H1 (cell line): ENCODE measurements at regions not wholly inside any gene's neighbourhood (a gene's known extent, or its start where the extent isn't known, plus 50 kb on each side); places are given as distances from the start of the nearest gene placed in this dataset.
"Not testable (repeated sequence)": the region's sequence is repeated elsewhere in the genome, so short reads cannot be mapped to it uniquely, and the experiment has no call there.

Source experiments
- CTCF ChIA-PET: fragments of 300-600 bp; sonication (Branson Sonifier 250); formaldehyde crosslinking; loops from one replicate; lab custom pipeline; 2021; ENCODE audit not compliant: partially characterized antibody; lab: Charles Lee
- POLR2A ChIA-PET: fragments of 300-600 bp; sonication (Branson Sonifier 250); formaldehyde crosslinking; loops from one replicate; lab custom pipeline; 2021; ENCODE audit warnings: inconsistent platforms; ENCODE audit not compliant: partially characterized antibody; lab: Charles Lee
- DNase-seq, 2 experiments: peaks; one replicate each; pipeline versions ENCODE4 v3.0.0 to v3.0.0-alpha.2; 2010 to 2022; ENCODE audit warnings: low spot score in 2 of 2, low read depth in 1 of 2, mixed read lengths in 1 of 2
- FAIRE-seq: peaks from 2 replicates; lab custom pipeline; 2011; peaks lifted over from hg19 to GRCh38; lab: Jason Lieb, UNC
- H2AFZ ChIP-seq: 2 replicates; pipeline ENCODE4 v1.8.1; 2012; ENCODE audit warnings: low read length, inconsistent platforms
- H2AK5ac ChIP-seq: 2 replicates; pipeline ENCODE4 v1.6.1; 2013; ENCODE audit warnings: low read depth, low read length
- H2BK120ac ChIP-seq: replicated peaks from 2 replicates; pipeline ENCODE3; 2013; ENCODE audit warnings: low read depth, low read length, inconsistent platforms
- H2BK12ac ChIP-seq: 2 replicates; pipeline ENCODE4 v1.6.1; 2013; ENCODE audit warnings: low read depth, low read length
- H2BK15ac ChIP-seq: 2 replicates; pipeline ENCODE4 v1.6.1; 2013; ENCODE audit warnings: low read length
- H2BK20ac ChIP-seq: 2 replicates; pipeline ENCODE4 v1.6.1; 2013; ENCODE audit warnings: low read length
- H2BK5ac ChIP-seq: 2 replicates; pipeline ENCODE4 v1.6.1; 2013; ENCODE audit warnings: low read depth, low read length
- H3K14ac ChIP-seq: 2 replicates; pipeline ENCODE4 v1.6.1; 2013; ENCODE audit warnings: inconsistent platforms; ENCODE audit not compliant: insufficient read length
- H3K18ac ChIP-seq: 2 replicates; pipeline ENCODE4 v1.6.1; 2013; ENCODE audit warnings: low read length; ENCODE audit errors: extremely low read depth
- H3K23ac ChIP-seq: 2 replicates; pipeline ENCODE4 v1.6.1; 2013; ENCODE audit warnings: inconsistent platforms; ENCODE audit not compliant: insufficient read length
- H3K23me2 ChIP-seq: 2 replicates; pipeline ENCODE4 v1.6.1; 2013; ENCODE audit warnings: low read depth, low read length
- H3K27ac ChIP-seq: 2 replicates; pipeline ENCODE4 v1.6.1; 2011; ENCODE audit warnings: low read depth, low read length, inconsistent platforms
- H3K27me3 ChIP-seq, 4 experiments: replicated peaks in 1 of 4; 1 replicate in 1 of 4; 2 replicates in 3 of 4; pipeline versions ENCODE4 v1.6.1 to v1.8.1; 2011 to 2013; ENCODE audit warnings: low read length in 3 of 4, mild to moderate bottlenecking in 3 of 4, inconsistent platforms in 2 of 4, mixed read lengths in 2 of 4, moderate library complexity in 1 of 4; ENCODE audit not compliant: control insufficient read depth in 3 of 4, insufficient read depth in 3 of 4; ENCODE audit errors: extremely low read depth in 1 of 4
- H3K36me3 ChIP-seq, 4 experiments: 2 replicates each; pipeline versions ENCODE4 v1.6.1 to v1.8.1; 2011 to 2013; ENCODE audit warnings: mild to moderate bottlenecking in 4 of 4, low read length in 3 of 4, moderate library complexity in 2 of 4, control low read depth in 1 of 4, inconsistent platforms in 1 of 4; ENCODE audit not compliant: insufficient read depth in 4 of 4, control insufficient read depth in 2 of 4
- H3K4ac ChIP-seq: replicated peaks from 2 replicates; pipeline ENCODE3; 2013; ENCODE audit warnings: low read length, low read depth, mixed read lengths, inconsistent platforms; ENCODE audit not compliant: insufficient read length
- H3K4me1 ChIP-seq, 4 experiments: replicated peaks in 1 of 4; 1 replicate in 1 of 4; 2 replicates in 3 of 4; pipeline versions ENCODE4 v1.6.1 to v1.8.1; 2011 to 2013; ENCODE audit warnings: low read length in 3 of 4, inconsistent platforms in 2 of 4, mixed read lengths in 1 of 4; ENCODE audit not compliant: insufficient read depth in 4 of 4, control insufficient read depth in 3 of 4
- H3K4me2 ChIP-seq, 2 experiments: 2 replicates each; pipeline versions ENCODE4 v1.6.1 to v1.8.1; 2011 to 2013; ENCODE audit warnings: low read depth in 2 of 2, low read length in 2 of 2, control low read depth in 1 of 2, inconsistent platforms in 1 of 2, mild to moderate bottlenecking in 1 of 2; ENCODE audit not compliant: insufficient read depth in 1 of 2
- H3K4me3 ChIP-seq, 4 experiments: fragments of 200-600, 300-600 bp in 1 of 4; sonication (generic), shearing (Covaris generic), sonication (Bioruptor Twin) in 1 of 4; 2 replicates each; pipeline versions ENCODE4 v1.5.1 to v1.8.1; 2011 to 2016; ENCODE audit warnings: low read length in 4 of 4, low read depth in 3 of 4, control low read depth in 2 of 4, inconsistent platforms in 2 of 4, mild to moderate bottlenecking in 2 of 4, mixed read lengths in 1 of 4, moderate library complexity in 1 of 4; ENCODE audit not compliant: insufficient read depth in 2 of 4; ENCODE audit errors: extremely low read depth in 1 of 4
- H3K56ac ChIP-seq: replicated peaks from 2 replicates; pipeline ENCODE3; 2013; ENCODE audit warnings: low read depth, mild to moderate bottlenecking, mixed read lengths, low read length, inconsistent platforms; ENCODE audit not compliant: insufficient read length
- H3K79me1 ChIP-seq: 2 replicates; pipeline ENCODE4 v1.6.1; 2013; ENCODE audit warnings: low read depth, low read length, control low read depth
- H3K79me2 ChIP-seq, 2 experiments: 2 replicates each; pipeline versions ENCODE4 v1.6.1 to v1.8.1; 2012 to 2013; ENCODE audit warnings: low read length in 2 of 2, mild to moderate bottlenecking in 2 of 2, inconsistent platforms in 1 of 2; ENCODE audit not compliant: insufficient read depth in 2 of 2, control insufficient read depth in 1 of 2
- H3K9ac ChIP-seq, 4 experiments: replicated peaks in 1 of 4; 1 replicate in 1 of 4; 2 replicates in 3 of 4; pipeline versions ENCODE4 v1.6.1 to v1.8.1; 2011 to 2013; ENCODE audit warnings: low read depth in 3 of 4, low read length in 3 of 4, control low read depth in 2 of 4, mild to moderate bottlenecking in 2 of 4, moderate library complexity in 2 of 4, inconsistent platforms in 1 of 4; ENCODE audit errors: extremely low read depth in 1 of 4
- H3K9me3 ChIP-seq, 2 experiments: 2 replicates each; pipeline versions ENCODE4 v1.6.1 to v1.8.1; 2012 to 2013; ENCODE audit warnings: mild to moderate bottlenecking in 2 of 2, moderate library complexity in 2 of 2, control low read depth in 1 of 2, inconsistent platforms in 1 of 2, low read depth in 1 of 2, low read length in 1 of 2, mixed read lengths in 1 of 2; ENCODE audit not compliant: insufficient read depth in 2 of 2
- H4K20me1 ChIP-seq, 2 experiments: replicated peaks in 1 of 2; 2 replicates each; pipeline versions ENCODE3 to v1.8.1; 2011 to 2013; ENCODE audit warnings: inconsistent platforms in 2 of 2, low read length in 2 of 2, mild to moderate bottlenecking in 1 of 2; ENCODE audit not compliant: insufficient read depth in 2 of 2, control insufficient read depth in 1 of 2
- H4K5ac ChIP-seq: 2 replicates; pipeline ENCODE4 v1.6.1; 2013; ENCODE audit warnings: low read length, low read depth, mixed read lengths, inconsistent platforms; ENCODE audit not compliant: insufficient read length
- H4K8ac ChIP-seq: 2 replicates; pipeline ENCODE4 v1.8.0; 2013; ENCODE audit warnings: mild to moderate bottlenecking, moderate library complexity, low read length, inconsistent platforms; ENCODE audit not compliant: insufficient read depth; ENCODE audit errors: extremely low read depth
- H4K91ac ChIP-seq: replicated peaks from 2 replicates; pipeline ENCODE3; 2013; ENCODE audit warnings: low read length, mixed read lengths, inconsistent platforms; ENCODE audit not compliant: insufficient read length
- WGBS, 2 experiments: shearing (Covaris generic) in 1 of 2; methylation state at CpG; one replicate each; pipeline versions ENCODE4 v1.1.6 to v1.1.7; 2013 to 2015; ENCODE audit warnings: low lambda C conversion rate in 2 of 2, mixed read lengths in 2 of 2, inconsistent platforms in 1 of 2, low coverage in 1 of 2, missing lambda C conversion rate in 1 of 2; ENCODE audit not compliant: insufficient replicate concordance in 2 of 2, insufficient coverage in 1 of 2, insufficient read length in 1 of 2; ENCODE audit errors: extremely low coverage in 1 of 2, missing lambda C conversion rate in 1 of 2; 5-methylcytosine and 5-hydroxymethylcytosine counted together

DNA sequence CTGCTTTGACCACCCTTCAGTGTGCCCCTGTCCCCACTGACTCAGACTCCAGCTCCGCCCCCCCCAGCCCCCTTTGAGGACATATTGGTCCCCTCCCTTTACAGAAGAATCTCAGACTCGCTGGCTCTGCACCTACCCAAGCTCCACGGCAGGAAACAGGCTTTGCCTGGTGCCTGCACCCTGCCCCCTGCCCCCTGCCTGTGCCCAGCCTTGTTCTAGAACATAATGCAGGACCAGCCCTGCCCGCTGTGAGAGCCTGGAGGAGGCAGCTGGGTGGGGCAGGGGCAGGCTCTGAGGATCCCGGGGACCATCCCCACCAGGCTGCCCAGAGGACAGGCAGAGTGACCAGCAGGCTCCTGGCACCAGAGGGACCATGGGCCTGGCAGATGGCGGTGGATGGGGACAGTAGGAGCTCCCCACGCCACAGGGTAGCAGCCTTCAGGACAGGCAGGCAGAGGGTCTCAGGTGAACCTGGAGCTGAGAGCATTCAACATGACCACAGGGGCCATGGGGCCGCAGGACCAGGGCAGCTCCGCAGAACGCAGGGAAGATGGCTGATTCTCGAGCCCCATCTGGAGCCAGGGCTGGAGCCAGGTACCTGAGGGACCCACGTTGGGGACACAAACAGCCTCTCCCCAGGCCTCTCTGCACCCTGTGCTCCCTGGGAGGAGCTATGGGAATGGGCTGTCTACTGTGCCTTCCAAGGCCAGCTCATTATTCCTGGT lies 165.0 kb upstream of the FOXD4L5 start:
- POLR2A ChIA-PET, H3K36me3 ChIP-seq, FAIRE-seq, H3K4me1 ChIP-seq, H3K79me2 ChIP-seq, H3K4ac ChIP-seq, H3K9ac ChIP-seq, H3K14ac ChIP-seq, H2BK15ac ChIP-seq, H3K4me3 ChIP-seq, H3K56ac ChIP-seq, H2BK5ac ChIP-seq, H4K5ac ChIP-seq, H2BK120ac ChIP-seq, H4K20me1 ChIP-seq, H4K8ac ChIP-seq, H2AFZ ChIP-seq, H3K23me2 ChIP-seq, CTCF ChIA-PET, H3K79me1 ChIP-seq, H3K23ac ChIP-seq, H3K18ac ChIP-seq, H4K91ac ChIP-seq, H2BK20ac ChIP-seq, H3K27me3 ChIP-seq, DNase-seq, H3K4me2 ChIP-seq, H2BK12ac ChIP-seq, H2AK5ac ChIP-seq, H3K27ac ChIP-seq: not testable (repeated sequence)
- 90% methylated on average over 4 of the region's 12 CpGs; no CpG with 5 or more reads in 1 of the 2 experiments for WGBS, 2 experiments
- H3K9me3 ChIP-seq, result peaks cover 0 to 37% of the 10 kb centered on the region in 2 experiments; a peak in 2 of 4 replicates
